SJSA1 (cell line): ENCODE measurements at regions not wholly inside any gene's neighbourhood (a gene's known extent, or its start where the extent isn't known, plus 50 kb on each side); places are given as distances from the start of the nearest gene placed in this dataset.
"Not testable (repeated sequence)": the region's sequence is repeated elsewhere in the genome, so short reads cannot be mapped to it uniquely, and the experiment has no call there.

ENCODE experiments used
- DNase-seq, 2 experiments: peaks; one replicate each; pipeline ENCODE4 v3.0.0-alpha.2; 2015 to 2020; ENCODE audit warnings: low spot score in 2 of 2, low read depth in 1 of 2
- H3K27ac ChIP-seq: fragments of 250-450 bp; sonication (Bioruptor Pico); 2 replicates; pipeline ENCODE4 v1.5.1; 2020; ENCODE audit warnings: mild to moderate bottlenecking, moderate library complexity
- H3K27me3 ChIP-seq: fragments of 250-450 bp; sonication (Bioruptor Pico); replicated peaks from 2 replicates; pipeline ENCODE4 v1.5.1; 2020; ENCODE audit warnings: mild to moderate bottlenecking, moderate library complexity
- H3K36me3 ChIP-seq: fragments of 250-450 bp; sonication (Bioruptor Pico); 2 replicates; pipeline ENCODE4 v1.5.1; 2020; ENCODE audit warnings: mild to moderate bottlenecking
- H3K4me1 ChIP-seq: fragments of 250-450 bp; sonication (Bioruptor Pico); replicated peaks from 2 replicates; pipeline ENCODE4 v1.6.1; 2021; ENCODE audit warnings: mild to moderate bottlenecking
- H3K4me3 ChIP-seq: fragments of 250-450 bp; sonication (Bioruptor Pico); 2 replicates; pipeline ENCODE4 v1.5.1; 2020; ENCODE audit warnings: mild to moderate bottlenecking
- H3K9me3 ChIP-seq: fragments of 250-450 bp; sonication (Bioruptor Pico); replicated peaks from 2 replicates; pipeline ENCODE4 v1.5.1; 2020; ENCODE audit warnings: mild to moderate bottlenecking

DNA sequence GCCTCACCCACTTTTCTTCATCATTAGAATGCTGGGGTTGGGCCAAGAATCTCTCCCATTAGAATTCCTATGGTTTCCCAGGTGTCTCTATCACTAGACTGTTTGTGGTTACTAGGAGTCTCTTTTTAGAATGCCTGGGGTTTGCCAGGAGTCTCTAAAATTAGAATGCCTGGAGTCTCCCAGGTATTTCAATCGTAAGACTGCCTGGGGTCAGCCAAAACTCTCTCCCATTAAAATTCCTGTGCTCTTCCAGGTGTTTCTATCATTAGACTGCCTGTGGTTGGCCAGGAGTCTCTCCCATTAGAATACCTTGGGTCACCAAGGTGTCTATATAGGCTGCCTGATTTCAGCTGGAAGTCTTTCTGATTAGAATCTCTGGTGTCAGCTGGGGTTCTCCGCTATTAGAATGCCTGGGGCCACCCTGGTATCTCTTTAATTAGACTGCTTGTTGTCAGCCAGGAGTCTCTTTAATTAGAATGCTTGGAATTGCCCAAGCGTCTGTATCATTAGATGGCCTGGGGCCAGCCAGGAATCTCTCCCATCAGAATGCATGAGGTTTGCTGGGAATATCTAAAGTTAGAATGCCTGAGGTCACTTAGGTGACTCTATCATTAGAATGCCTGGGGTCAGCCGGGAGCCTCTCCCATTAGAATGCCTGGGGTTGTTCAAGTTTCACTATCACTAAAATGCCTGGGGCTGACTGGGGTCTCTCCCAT lies 1479.2 kb downstream of the UQCRFS1 start:
- H3K27ac ChIP-seq: no peak overlapping the region
- no peaks in the 10 kb centered on the region for H3K36me3 ChIP-seq
- DNase-seq: no peak

GRCh38 chr19:27729332-27729731 lies 1483.6 kb downstream of the UQCRFS1 start:
- Histone ChIP-seq H3K27ac (no peak overlapping the region), H3K4me3 (no peak overlapping the region), H3K4me1 (no peaks in the 10 kb centered on the region), H3K27me3 (no peaks in the 10 kb centered on the region), H3K9me3 (no peaks in the 10 kb centered on the region), H3K36me3 (no peaks in the 10 kb centered on the region)
- DNase-seq: no peak

More for the DNA sequence above, 1479.2 kb downstream of the UQCRFS1 start:
- Histone ChIP-seq H3K4me1 (no peaks in the 10 kb centered on the region), H3K27me3 (no peaks in the 10 kb centered on the region), H3K9me3 (0 out of 2 replicates have a peak, but pooled peaks cover 4% of the 10 kb centered on the region), H3K4me3 (no peak overlapping the region)

- Histone ChIP-seq H3K36me3 (no peaks in the 10 kb centered on the region), H3K27me3 (no peaks in the 10 kb centered on the region), H3K27ac (no peak overlapping the region), H3K9me3 (no peaks in the 10 kb centered on the region; the same call in 1 of the 2 replicates), H3K4me3 (no peak overlapping the region), H3K4me1 (no peaks in the 10 kb centered on the region)
- DNase-seq: no peak
Observed at GRCh38 chr19:27722625-27723024, 1490.3 kb downstream of the UQCRFS1 start.

GRCh38 chr19:27720155-27720554 lies 1492.8 kb downstream of the UQCRFS1 start:
- Histone ChIP-seq H3K36me3 (no peaks in the 10 kb centered on the region), H3K27me3 (no peaks in the 10 kb centered on the region), H3K4me3 (no peak overlapping the region), H3K27ac (no peak overlapping the region), H3K9me3 (no peaks in the 10 kb centered on the region; the same call in 1 of the 2 replicates), H3K4me1 (no peaks in the 10 kb centered on the region)
- no peak for DNase-seq

DNA sequence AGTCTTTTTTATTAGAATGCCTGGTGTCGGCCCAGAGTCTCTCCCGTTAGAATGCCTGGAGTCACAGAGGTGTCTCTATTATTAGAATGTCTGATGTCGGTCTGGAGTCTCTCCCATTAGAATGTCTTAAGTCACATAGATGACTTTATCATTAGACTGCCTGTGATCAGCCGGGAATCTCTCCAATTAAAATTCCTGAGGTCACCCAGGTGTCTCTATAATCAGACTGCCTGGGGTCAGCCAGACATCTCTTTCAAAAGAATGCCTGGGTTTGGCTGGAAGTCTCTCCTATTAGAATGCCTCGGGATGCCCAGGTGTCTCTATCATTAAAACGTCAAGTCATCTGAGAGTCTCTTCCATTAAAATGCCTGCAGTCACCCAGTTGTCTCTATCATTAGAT lies 1493.9 kb downstream of the UQCRFS1 start:
- H3K4me1 ChIP-seq: no peaks in the 10 kb centered on the region
- DNase-seq: no peak
- H3K4me3 ChIP-seq: no peak overlapping the region
- no peaks in the 10 kb centered on the region for H3K36me3 ChIP-seq
- no peak overlapping the region for H3K27ac ChIP-seq
- no peaks in the 10 kb centered on the region for H3K27me3 ChIP-seq
- H3K9me3 ChIP-seq: no peaks in the 10 kb centered on the region; the same call in 1 of the 2 replicates

DNA sequence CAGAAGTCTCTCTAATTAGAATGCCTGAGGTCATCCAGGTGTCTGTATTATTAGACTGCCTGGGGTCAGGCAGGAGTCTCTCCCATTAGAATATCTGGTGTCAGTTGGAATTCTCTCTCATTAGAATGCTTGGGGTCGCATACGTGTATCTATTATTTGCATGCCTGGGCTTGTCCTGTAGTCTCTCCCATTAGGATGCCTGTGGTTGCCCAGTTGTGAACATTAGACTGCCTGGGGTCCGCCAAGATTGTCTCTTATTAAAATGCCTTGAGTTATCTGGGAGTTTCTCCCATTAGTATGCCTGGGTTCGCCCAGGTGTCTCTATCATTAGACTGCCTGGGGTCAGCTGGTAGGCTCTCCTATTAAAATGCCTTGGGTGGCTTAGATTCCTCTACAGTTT lies 1494.7 kb downstream of the UQCRFS1 start:
- H3K4me3 ChIP-seq: no peak overlapping the region
- H3K27me3 ChIP-seq: no peaks in the 10 kb centered on the region
- no peak overlapping the region for H3K27ac ChIP-seq
- H3K4me1 ChIP-seq: no peaks in the 10 kb centered on the region
- no peak for DNase-seq
- no peaks in the 10 kb centered on the region for H3K9me3 ChIP-seq
- no peaks in the 10 kb centered on the region for H3K36me3 ChIP-seq

DNA sequence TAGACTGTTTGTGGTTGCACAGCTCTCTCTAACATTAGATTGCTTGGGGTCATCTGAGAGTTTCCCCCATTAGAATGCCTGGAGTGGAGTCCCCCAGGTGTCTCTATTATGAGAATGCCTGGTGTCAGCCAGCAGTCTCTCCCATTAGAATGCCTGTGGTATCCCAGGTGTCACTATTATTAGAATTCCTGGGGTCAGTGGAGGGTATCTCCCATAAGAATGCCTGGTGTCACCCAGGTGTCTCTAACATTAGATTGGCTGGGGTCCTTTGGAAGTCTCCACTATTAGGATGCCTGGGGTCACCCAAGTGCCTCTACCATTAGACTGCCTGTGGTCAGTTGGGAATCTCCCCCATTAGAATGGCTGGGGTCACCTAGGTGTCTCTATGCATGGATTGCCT lies 1495.1 kb downstream of the UQCRFS1 start:
- H3K4me1 ChIP-seq: no peaks in the 10 kb centered on the region
- no peak for DNase-seq
- H3K4me3 ChIP-seq: no peak overlapping the region
- H3K27ac ChIP-seq: no peak overlapping the region
- no peaks in the 10 kb centered on the region for H3K36me3 ChIP-seq
- no peaks in the 10 kb centered on the region for H3K27me3 ChIP-seq
- H3K9me3 ChIP-seq: no peaks in the 10 kb centered on the region

DNA sequence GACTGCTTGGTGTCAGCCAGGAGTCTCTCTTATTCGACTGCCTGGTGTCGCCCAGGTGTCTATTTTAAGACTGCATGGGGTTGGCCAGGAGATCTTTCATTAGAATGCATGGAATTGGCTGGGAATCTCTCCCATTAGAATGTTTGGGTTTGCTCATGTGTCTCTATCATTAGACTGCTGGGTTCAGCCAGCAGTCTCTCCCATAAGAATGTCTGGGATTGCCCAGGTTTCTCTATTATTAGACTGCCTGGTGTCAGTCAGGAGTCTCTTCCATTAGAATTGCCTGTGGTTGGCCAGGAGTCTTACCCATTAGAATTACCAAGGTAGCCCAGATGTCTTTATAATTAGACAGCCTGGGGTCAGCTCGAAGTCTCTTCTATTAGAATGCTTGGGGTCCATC lies 1496.0 kb downstream of the UQCRFS1 start:
- no peak overlapping the region for H3K4me3 ChIP-seq
- H3K4me1 ChIP-seq: no peaks in the 10 kb centered on the region
- no peaks in the 10 kb centered on the region for H3K36me3 ChIP-seq
- DNase-seq: no peak
- 0 out of 2 replicates have a peak, but pooled peaks cover 3% of the 10 kb centered on the region for H3K9me3 ChIP-seq
- no peak overlapping the region for H3K27ac ChIP-seq
- no peaks in the 10 kb centered on the region for H3K27me3 ChIP-seq

GRCh38 chr19:27714857-27715256 lies 1498.1 kb downstream of the UQCRFS1 start:
- no peak for DNase-seq
- Histone ChIP-seq H3K9me3 (0 out of 2 replicates have a peak, but pooled peaks cover 5% of the 10 kb centered on the region), H3K27ac (no peak overlapping the region), H3K27me3 (no peaks in the 10 kb centered on the region), H3K4me1 (no peaks in the 10 kb centered on the region), H3K36me3 (no peaks in the 10 kb centered on the region), H3K4me3 (no peak overlapping the region)

DNA sequence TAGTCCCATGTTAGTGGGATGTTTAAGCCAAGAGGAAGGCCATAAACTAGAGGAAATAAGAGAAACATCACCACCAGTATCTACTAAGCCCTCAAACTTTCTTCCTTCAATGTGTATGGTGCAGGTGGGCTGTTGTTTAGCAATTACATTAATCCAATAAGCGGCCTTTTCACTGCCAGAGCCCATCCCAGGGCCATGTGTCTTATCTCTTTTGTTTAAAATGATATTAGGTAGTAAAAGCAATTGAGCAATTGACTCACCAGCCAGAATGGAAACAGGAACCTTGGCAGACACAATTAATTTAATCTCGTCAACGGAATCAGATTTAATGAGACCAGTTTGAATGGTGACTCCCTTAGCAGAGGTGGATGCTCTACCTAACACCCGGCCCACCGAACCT lies 1503.5 kb downstream of the UQCRFS1 start:
- H3K4me1 ChIP-seq: no peaks in the 10 kb centered on the region
- no peaks in the 10 kb centered on the region for H3K36me3 ChIP-seq
- no peak overlapping the region for H3K4me3 ChIP-seq
- no peak for DNase-seq
- H3K9me3 ChIP-seq: 0 out of 2 replicates have a peak, but pooled peaks cover 5% of the 10 kb centered on the region
- H3K27ac ChIP-seq: no peak overlapping the region
- no peaks in the 10 kb centered on the region for H3K27me3 ChIP-seq

GRCh38 chr19:27708986-27709385 lies 1504.0 kb downstream of the UQCRFS1 start:
- DNase-seq, H3K36me3 ChIP-seq, H3K27me3 ChIP-seq, H3K27ac ChIP-seq, H3K9me3 ChIP-seq, H3K4me3 ChIP-seq, H3K4me1 ChIP-seq: not testable (repeated sequence)

- H3K4me1 ChIP-seq, DNase-seq, H3K4me3 ChIP-seq, H3K27me3 ChIP-seq, H3K27ac ChIP-seq, H3K9me3 ChIP-seq, H3K36me3 ChIP-seq: not testable (repeated sequence)
Observed at GRCh38 chr19:27707026-27707425, 1505.9 kb downstream of the UQCRFS1 start.

DNA sequence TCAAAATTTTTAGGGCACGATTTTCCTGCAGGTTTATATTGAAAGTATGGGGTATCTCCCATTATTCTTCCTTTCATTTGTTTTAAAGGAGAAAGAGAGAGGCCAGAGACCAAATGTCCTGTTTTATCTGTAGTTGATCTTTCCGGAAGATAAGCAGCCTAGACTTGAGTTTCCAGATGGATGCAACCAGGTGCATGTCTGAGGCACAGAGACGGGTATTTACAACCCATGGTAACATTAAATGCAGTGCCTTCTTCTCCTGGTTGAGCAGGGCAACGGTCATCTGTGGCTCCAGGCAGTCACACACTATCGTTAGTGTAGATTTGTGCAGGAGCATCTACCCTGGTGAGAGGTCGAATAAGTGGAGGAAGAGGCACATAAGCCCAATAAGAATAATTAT lies 1507.1 kb downstream of the UQCRFS1 start:
- H3K4me3 ChIP-seq: no peak overlapping the region
- DNase-seq: no peak
- H3K36me3 ChIP-seq: no peaks in the 10 kb centered on the region
- H3K9me3 ChIP-seq: no peaks in the 10 kb centered on the region
- no peak overlapping the region for H3K27ac ChIP-seq
- no peaks in the 10 kb centered on the region for H3K4me1 ChIP-seq
- H3K27me3 ChIP-seq: no peaks in the 10 kb centered on the region

DNA sequence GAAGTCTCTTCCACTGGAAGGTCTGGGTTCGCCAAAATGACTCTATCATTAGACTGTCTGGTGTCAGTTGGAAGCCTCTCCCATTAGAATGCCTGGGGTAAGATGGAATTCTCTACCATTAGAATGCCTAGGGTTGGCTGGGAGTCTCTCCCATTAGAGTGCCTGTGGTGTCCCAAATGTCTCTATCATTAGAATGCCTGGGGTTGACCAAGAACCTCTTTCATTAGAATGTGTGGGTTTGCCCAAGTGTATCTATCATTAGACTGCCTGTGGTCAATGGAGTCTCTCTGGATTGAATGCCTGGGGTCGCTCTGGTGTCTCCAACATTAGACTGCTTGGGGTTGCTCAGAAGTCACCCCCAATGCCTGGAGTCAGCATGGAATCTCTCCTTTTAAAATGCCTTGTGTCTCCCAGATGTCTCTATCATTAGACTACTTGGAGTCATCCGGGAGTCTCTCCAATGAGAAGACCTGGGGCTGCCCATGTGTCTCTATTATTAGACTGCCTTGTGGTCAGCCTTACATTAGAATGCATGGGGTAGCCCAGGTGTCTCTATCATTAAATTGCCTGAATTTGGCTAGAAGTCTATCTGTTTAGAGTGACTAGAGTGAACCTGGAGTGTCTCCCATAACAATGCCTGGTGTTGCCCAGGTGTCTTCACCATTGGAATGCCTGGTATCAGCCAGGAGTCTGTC lies 1518.4 kb downstream of the UQCRFS1 start:
- Histone ChIP-seq H3K27ac (no peak overlapping the region), H3K4me3 (no peak overlapping the region), H3K4me1 (no peaks in the 10 kb centered on the region), H3K36me3 (no peaks in the 10 kb centered on the region), H3K27me3 (no peaks in the 10 kb centered on the region), H3K9me3 (no peaks in the 10 kb centered on the region)
- no peak for DNase-seq
